Osteoblast (primary cell): ENCODE measurements at regions not wholly inside any gene's neighbourhood (a gene's known extent, or its start where the extent isn't known, plus 50 kb on each side); places are given as distances from the start of the nearest gene placed in this dataset.

Experiments used
- DNase-seq: peaks from one replicate; pipeline ENCODE4 v3.0.0; 2011; ENCODE audit warnings: low spot score, mixed read lengths; ENCODE audit not compliant: insufficient read length; ENCODE audit errors: missing footprints
- H2AFZ ChIP-seq: 2 replicates; pipeline ENCODE4 v1.6.0; 2011; ENCODE audit warnings: mild to moderate bottlenecking, low read length
- H3K27ac ChIP-seq: 2 replicates; pipeline ENCODE4 v1.5.1; 2011; ENCODE audit warnings: mild to moderate bottlenecking, low read depth, low read length, moderate library complexity
- H3K27me3 ChIP-seq: 2 replicates; pipeline ENCODE4 v1.6.0; 2012; ENCODE audit warnings: mild to moderate bottlenecking, control low read depth, inconsistent platforms, low read length, moderate library complexity; ENCODE audit not compliant: insufficient read depth
- H3K36me3 ChIP-seq: 2 replicates; pipeline ENCODE4 v1.5.1; 2011; ENCODE audit warnings: mild to moderate bottlenecking, low read length, control low read depth, moderate library complexity; ENCODE audit not compliant: insufficient read depth
- H3K4me1 ChIP-seq: 2 replicates; pipeline ENCODE4 v1.5.1; 2011; ENCODE audit warnings: mild to moderate bottlenecking, low read length, control low read depth, moderate library complexity; ENCODE audit not compliant: insufficient read depth
- H3K4me2 ChIP-seq: 2 replicates; pipeline ENCODE4 v1.6.0; 2011; ENCODE audit warnings: mild to moderate bottlenecking, low read length; ENCODE audit not compliant: insufficient read depth
- H3K4me3 ChIP-seq: fragments of 200-600 bp; sonication (generic); 3 replicates; pipeline ENCODE4 v1.5.1; 2012; ENCODE audit warnings: mild to moderate bottlenecking, low read length, inconsistent platforms; ENCODE audit not compliant: insufficient read depth
- H3K79me2 ChIP-seq: 2 replicates; pipeline ENCODE4 v1.6.0; 2012; ENCODE audit warnings: mild to moderate bottlenecking, low read length, control low read depth, inconsistent platforms; ENCODE audit not compliant: insufficient read depth
- H3K9me3 ChIP-seq: 2 replicates; pipeline ENCODE4 v1.5.1; 2011; ENCODE audit warnings: low read depth, low read length, control low read depth
- H4K20me1 ChIP-seq: 2 replicates; pipeline ENCODE4 v1.6.0; 2012; ENCODE audit warnings: mild to moderate bottlenecking, low read length, control low read depth; ENCODE audit not compliant: insufficient read depth
- CTCF ChIP-seq: IDR thresholded peaks from 2 replicates; pipeline ENCODE4 v1.5.1; 2011; ENCODE audit warnings: mild to moderate bottlenecking, low read depth, low read length, moderate library complexity; ENCODE audit errors: extremely low read depth

GRCh38 chr7:11221984-11222383 lies 248.3 kb downstream of the PHF14 start:
- H3K4me3 ChIP-seq: no peak overlapping the region
- H4K20me1 ChIP-seq: no peaks in the 10 kb centered on the region
- H3K36me3 ChIP-seq: no peaks in the 10 kb centered on the region
- no peaks in the 10 kb centered on the region for H3K9me3 ChIP-seq
- no peak for DNase-seq
- H2AFZ ChIP-seq: no peak overlapping the region
- no peak overlapping the region for H3K27ac ChIP-seq
- no peaks in the 10 kb centered on the region for H3K79me2 ChIP-seq
- no peak for TF ChIP-seq CTCF
- H3K4me2 ChIP-seq: no peak overlapping the region
- no peaks in the 10 kb centered on the region for H3K27me3 ChIP-seq
- H3K4me1 ChIP-seq: no peaks in the 10 kb centered on the region

DNA sequence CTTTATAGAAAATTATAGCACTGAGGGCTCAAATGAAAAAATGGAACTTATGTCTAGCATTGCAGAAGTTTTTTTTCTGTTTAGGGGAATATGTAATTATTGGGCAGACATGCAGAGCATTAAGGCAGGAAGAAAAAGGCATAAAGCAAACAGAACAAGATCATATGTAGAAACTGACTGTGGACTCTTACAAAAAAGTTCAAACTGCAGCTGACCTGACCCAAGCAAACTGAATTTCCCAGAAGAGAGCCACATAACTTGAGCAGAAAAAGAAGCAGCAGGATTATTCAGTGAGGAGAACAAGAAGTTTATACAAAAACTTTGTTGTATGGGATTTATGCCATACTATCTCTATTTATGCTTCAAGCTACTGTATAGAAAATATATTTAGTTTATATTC lies 250.9 kb downstream of the PHF14 start:
- no peak for TF ChIP-seq CTCF
- Histone ChIP-seq H3K36me3 (no peaks in the 10 kb centered on the region), H3K27me3 (no peaks in the 10 kb centered on the region), H2AFZ (no peak overlapping the region), H3K4me2 (no peak overlapping the region), H4K20me1 (no peaks in the 10 kb centered on the region), H3K27ac (no peak overlapping the region), H3K9me3 (no peaks in the 10 kb centered on the region), H3K4me1 (no peaks in the 10 kb centered on the region), H3K79me2 (no peaks in the 10 kb centered on the region), H3K4me3 (no peak overlapping the region)
- DNase-seq: no peak

GRCh38 chr7:11228515-11228914 lies 254.8 kb downstream of the PHF14 start:
- H3K9me3 ChIP-seq: no peaks in the 10 kb centered on the region
- no peaks in the 10 kb centered on the region for H3K27me3 ChIP-seq
- no peak overlapping the region for H3K4me2 ChIP-seq
- no peak for TF ChIP-seq CTCF
- no peaks in the 10 kb centered on the region for H4K20me1 ChIP-seq
- peak overlapping the region; percentile 8 for H2AFZ ChIP-seq
- no peak overlapping the region for H3K27ac ChIP-seq
- no peaks in the 10 kb centered on the region for H3K36me3 ChIP-seq
- no peak for DNase-seq
- H3K4me1 ChIP-seq: no peaks in the 10 kb centered on the region
- H3K79me2 ChIP-seq: no peaks in the 10 kb centered on the region
- no peak overlapping the region for H3K4me3 ChIP-seq

- TF ChIP-seq CTCF: no peak
- DNase-seq: no peak
- no peaks in the 10 kb centered on the region for H3K36me3 ChIP-seq
- no peak overlapping the region for H3K4me3 ChIP-seq
- no peaks in the 10 kb centered on the region for H3K27me3 ChIP-seq
- H3K4me1 ChIP-seq: no peaks in the 10 kb centered on the region
- H3K9me3 ChIP-seq: no peaks in the 10 kb centered on the region
- no peak overlapping the region for H3K27ac ChIP-seq
- no peaks in the 10 kb centered on the region for H4K20me1 ChIP-seq
- H3K79me2 ChIP-seq: no peaks in the 10 kb centered on the region
- no peak overlapping the region for H2AFZ ChIP-seq
- H3K4me2 ChIP-seq: no peak overlapping the region
Observed at GRCh38 chr7:11231190-11231589, 257.5 kb downstream of the PHF14 start.
